B cell (primary cell): ENCODE measurements at regions not wholly inside any gene's neighbourhood (a gene's known extent, or its start where the extent isn't known, plus 50 kb on each side); places are given as distances from the start of the nearest gene placed in this dataset.

Experiments used
- ATAC-seq: fragments of 200-7000 bp; cut with Tn5 transposase; one replicate; pipeline ENCODE4 v1.10.0; 2021; ENCODE audit warnings: low read depth, mild to moderate bottlenecking, moderate number of reproducible peaks, moderate library complexity
- CTCF ChIA-PET: fragments of 350-600 bp; sonication (Branson Sonifier 250); formaldehyde crosslinking; loops from one replicate; lab custom pipeline; 2021; ENCODE audit warnings: antibody characterized with exemption, inconsistent platforms; lab: Charles Lee
- POLR2A ChIA-PET: fragments of 350-600 bp; sonication (Branson Sonifier 250); formaldehyde crosslinking; loops from one replicate; lab custom pipeline; 2021; ENCODE audit warnings: antibody characterized with exemption; lab: Charles Lee
- DNase-seq: peaks from one replicate; pipeline ENCODE4 v3.0.0; 2013
- H2AFZ ChIP-seq: 2 replicates; pipeline ENCODE4 v1.6.1; 2012; ENCODE audit warnings: mild to moderate bottlenecking, low read depth, low read length; ENCODE audit not compliant: insufficient read depth, poor library complexity, severe bottlenecking
- H3K27ac ChIP-seq, 2 donors: 1 replicate in 1 of 2; 2 replicates in 1 of 2; pipeline ENCODE4 v1.5.1; 2012 to 2013; ENCODE audit warnings: low read length in 2 of 2, mild to moderate bottlenecking in 2 of 2, moderate library complexity in 1 of 2
- H3K27me3 ChIP-seq, 4 experiments: fragments of 200-600 bp in 1 of 4; sonication (generic) in 1 of 4; replicated peaks in 1 of 4; 1 replicate in 2 of 4; 2 replicates in 2 of 4; pipeline versions ENCODE4 v1.6.1 to v1.7.0; 2013 to 2016; ENCODE audit warnings: low read length in 3 of 4, mild to moderate bottlenecking in 2 of 4, mixed read lengths in 1 of 4, moderate library complexity in 1 of 4; ENCODE audit not compliant: insufficient read depth in 4 of 4, control insufficient read depth in 3 of 4; ENCODE audit errors: control extremely low read depth in 1 of 4
- H3K36me3 ChIP-seq, 2 experiments: replicated peaks in 1 of 2; 1 replicate in 1 of 2; 2 replicates in 1 of 2; pipeline versions ENCODE4 v1.6.1 to v1.7.1; 2013; ENCODE audit warnings: low read length in 1 of 2; ENCODE audit not compliant: insufficient read depth in 2 of 2, control insufficient read depth in 1 of 2; ENCODE audit errors: control extremely low read depth in 1 of 2, extremely low read depth in 1 of 2
- H3K4me1 ChIP-seq, 2 donors: fragments of 200-600 bp in 1 of 2; sonication (generic) in 1 of 2; 1 replicate in 1 of 2; 2 replicates in 1 of 2; pipeline versions ENCODE4 v1.5.1 to v1.6.1; 2013 to 2017; ENCODE audit warnings: low read length in 2 of 2; ENCODE audit not compliant: control insufficient read depth in 2 of 2, insufficient read depth in 2 of 2
- H3K4me2 ChIP-seq: replicated peaks from 2 replicates; pipeline ENCODE3; 2012; ENCODE audit warnings: mild to moderate bottlenecking, low read depth, low read length; ENCODE audit not compliant: poor library complexity, severe bottlenecking
- H3K4me3 ChIP-seq, 5 experiments: fragments of 200-600 bp in 1 of 5; sonication (generic) in 1 of 5; 1 replicate in 3 of 5; 2 replicates in 2 of 5; pipeline versions ENCODE4 v1.5.1 to v1.7.0; 2011 to 2016; ENCODE audit warnings: low read length in 4 of 5, mild to moderate bottlenecking in 4 of 5, low read depth in 2 of 5, control low read depth in 1 of 5, moderate library complexity in 1 of 5; ENCODE audit not compliant: insufficient read depth in 1 of 5; ENCODE audit errors: control extremely low read depth in 1 of 5, extremely low read depth in 1 of 5
- H3K79me2 ChIP-seq: fragments of 200-600 bp; sonication (generic); one replicate; pipeline ENCODE4 v1.6.0; 2016; ENCODE audit warnings: low read length; ENCODE audit not compliant: control insufficient read depth, insufficient read depth
- H3K9ac ChIP-seq: fragments of 200-600 bp; sonication (generic); 2 replicates; pipeline ENCODE4 v1.6.1; 2017; ENCODE audit warnings: mild to moderate bottlenecking, low read length, moderate library complexity
- H3K9me3 ChIP-seq, 3 donors: one replicate each; pipeline versions ENCODE4 v1.6.1 to v1.7.1; 2013; ENCODE audit warnings: low read length in 2 of 3; ENCODE audit not compliant: control insufficient read depth in 2 of 3, insufficient read depth in 1 of 3; ENCODE audit errors: control extremely low read depth in 1 of 3
- H4K20me1 ChIP-seq: 2 replicates; pipeline ENCODE4 v1.6.0; 2012; ENCODE audit warnings: mild to moderate bottlenecking, low read length; ENCODE audit not compliant: insufficient read depth, control insufficient read depth, poor library complexity, severe bottlenecking
- H3K27ac Mint-ChIP-seq: one replicate; pipeline ENCODE4 v1.8.0; 2021; ENCODE audit warnings: mixed read lengths
- H3K27me3 Mint-ChIP-seq: one replicate; pipeline ENCODE4 v1.8.0; 2021; ENCODE audit warnings: mixed read lengths
- H3K4me1 Mint-ChIP-seq: one replicate; pipeline ENCODE4 v1.8.0; 2021; ENCODE audit warnings: mixed read lengths
- H3K4me3 Mint-ChIP-seq: one replicate; pipeline ENCODE4 v1.8.0; 2021; ENCODE audit warnings: mixed read lengths
- H3K9me3 Mint-ChIP-seq: one replicate; pipeline ENCODE4 v1.8.0; 2022; ENCODE audit warnings: mixed read lengths; ENCODE audit not compliant: insufficient read depth
- EZH2 ChIP-seq: IDR thresholded peaks from 2 replicates; pipeline ENCODE4 v1.6.1; 2012; ENCODE audit warnings: borderline replicate concordance, low read depth, mild to moderate bottlenecking, moderate library complexity, low read length; ENCODE audit not compliant: insufficient read depth, poor library complexity, severe bottlenecking
- WGBS: methylation state at CpG from one replicate; pipeline ENCODE4 v1.1.5; 2013; ENCODE audit warnings: missing lambda C conversion rate; ENCODE audit not compliant: insufficient coverage; 5-methylcytosine and 5-hydroxymethylcytosine counted together
- intact Hi-C: fragments of 100-400 bp; cut with micrococcal nuclease; formaldehyde crosslinking; loops from one replicate; pipeline ENCODE4 v1.10.0; 2022
- TF ChIP-seq, protein P1 (sequence below): fragments of 200-600 bp; IDR thresholded peaks from one replicate; pipeline ENCODE4 v1.8.0; 2022; ENCODE audit warnings: antibody characterized with exemption, mild to moderate bottlenecking

DNA sequence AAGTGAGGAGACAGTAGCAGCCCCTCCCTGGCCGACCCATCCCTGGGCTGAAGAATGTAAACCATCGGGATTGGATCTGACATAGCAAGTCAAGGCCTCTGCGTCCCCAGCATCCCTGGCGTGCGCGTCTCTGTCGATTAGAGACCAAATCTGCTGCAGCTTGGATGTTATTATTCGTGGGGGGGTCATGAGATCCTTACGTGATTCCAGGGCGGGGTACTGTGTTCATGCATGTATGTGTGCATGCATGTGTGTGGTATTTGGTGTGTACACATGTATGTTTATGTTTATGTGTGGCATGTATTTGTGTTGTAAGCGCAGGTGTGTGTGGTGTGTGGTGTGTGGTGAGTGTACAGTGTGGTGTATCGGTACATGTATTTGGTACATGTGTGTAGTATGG lies 741.8 kb upstream of the SALL3 start:
- peaks cover 0 to 19% (median 0%) of the 10 kb centered on the region in 3 donors for H3K9me3 ChIP-seq
- H3K27ac ChIP-seq = no peak overlapping the region
- ChIA-PET POLR2A (no interaction called here), CTCF (no interaction called here)
- H3K27me3 ChIP-seq = no peaks in the 10 kb centered on the region
- Mint-ChIP-seq H3K9me3 (peaks cover 5% of the 10 kb centered on the region), H3K27ac (no peak overlapping the region), H3K4me1 (no peaks in the 10 kb centered on the region), H3K4me3 (no peak overlapping the region), H3K27me3 (no peaks in the 10 kb centered on the region)
- H2AFZ ChIP-seq = no peak overlapping the region
- WGBS = 99% methylated on average over 12 of the region's 12 CpGs
- ATAC-seq (no peak), DNase-seq (no peak)
- H3K4me2 ChIP-seq = no peak overlapping the region
- H4K20me1 ChIP-seq = no peaks in the 10 kb centered on the region
- no peak overlapping the region for H3K9ac ChIP-seq
- no peaks in the 10 kb centered on the region for H3K4me1 ChIP-seq
- H3K4me3 ChIP-seq = no peak overlapping the region
- TF ChIP-seq, protein P1, sequence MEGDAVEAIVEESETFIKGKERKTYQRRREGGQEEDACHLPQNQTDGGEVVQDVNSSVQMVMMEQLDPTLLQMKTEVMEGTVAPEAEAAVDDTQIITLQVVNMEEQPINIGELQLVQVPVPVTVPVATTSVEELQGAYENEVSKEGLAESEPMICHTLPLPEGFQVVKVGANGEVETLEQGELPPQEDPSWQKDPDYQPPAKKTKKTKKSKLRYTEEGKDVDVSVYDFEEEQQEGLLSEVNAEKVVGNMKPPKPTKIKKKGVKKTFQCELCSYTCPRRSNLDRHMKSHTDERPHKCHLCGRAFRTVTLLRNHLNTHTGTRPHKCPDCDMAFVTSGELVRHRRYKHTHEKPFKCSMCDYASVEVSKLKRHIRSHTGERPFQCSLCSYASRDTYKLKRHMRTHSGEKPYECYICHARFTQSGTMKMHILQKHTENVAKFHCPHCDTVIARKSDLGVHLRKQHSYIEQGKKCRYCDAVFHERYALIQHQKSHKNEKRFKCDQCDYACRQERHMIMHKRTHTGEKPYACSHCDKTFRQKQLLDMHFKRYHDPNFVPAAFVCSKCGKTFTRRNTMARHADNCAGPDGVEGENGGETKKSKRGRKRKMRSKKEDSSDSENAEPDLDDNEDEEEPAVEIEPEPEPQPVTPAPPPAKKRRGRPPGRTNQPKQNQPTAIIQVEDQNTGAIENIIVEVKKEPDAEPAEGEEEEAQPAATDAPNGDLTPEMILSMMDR = no peak
- no peak for TF ChIP-seq EZH2
- intact Hi-C loops = no loop called here
- no peaks in the 10 kb centered on the region for H3K79me2 ChIP-seq
- H3K36me3 ChIP-seq = no peaks in the 10 kb centered on the region

DNA sequence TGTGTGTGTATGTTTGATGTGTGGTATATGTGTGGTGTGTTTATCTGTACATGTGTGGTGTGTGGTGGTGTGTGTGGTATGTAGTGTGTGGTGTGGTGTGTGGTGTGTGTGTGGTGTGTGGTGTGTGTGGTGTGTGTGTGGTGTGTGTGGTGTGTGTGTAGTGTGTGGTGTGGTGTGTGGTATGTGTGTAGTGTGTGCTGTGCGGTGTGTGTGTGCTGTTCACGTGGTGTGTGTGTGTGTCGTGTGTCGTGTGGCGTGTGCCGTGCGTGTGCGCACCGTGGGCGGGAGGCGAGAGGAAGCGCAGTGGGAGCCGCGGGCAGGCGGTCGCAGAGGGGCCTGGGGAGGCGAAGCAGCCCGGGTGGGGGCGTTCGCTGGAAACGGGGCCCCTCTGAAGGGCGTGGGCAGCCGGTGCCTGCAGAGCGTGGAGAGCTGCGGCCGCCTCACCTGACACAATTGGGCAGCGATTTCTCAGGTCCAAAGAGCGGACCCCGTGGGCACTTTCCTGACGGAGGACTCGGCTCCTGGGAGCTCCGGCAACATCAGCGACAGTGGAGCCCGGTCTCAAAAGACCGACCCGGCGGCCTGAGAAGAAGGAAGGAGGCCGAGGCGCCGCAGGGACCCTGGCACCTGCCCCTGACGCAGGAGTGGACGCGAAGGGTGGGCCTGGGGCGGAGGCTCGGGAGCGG lies 741.1 kb upstream of the SALL3 start:
- Histone ChIP-seq H3K4me3 (no peak overlapping the region), H4K20me1 (no peaks in the 10 kb centered on the region), H3K27me3 (no peaks in the 10 kb centered on the region), H3K36me3 (no peaks in the 10 kb centered on the region), H3K79me2 (no peaks in the 10 kb centered on the region), H3K4me2 (no peak overlapping the region), H2AFZ (no peak overlapping the region), H3K9ac (no peak overlapping the region), H3K27ac (no peak overlapping the region), H3K4me1 (no peaks in the 10 kb centered on the region), H3K9me3 (peaks cover 0 to 19% (median 0%) of the 10 kb centered on the region in 3 donors)
- Mint-ChIP-seq H3K4me1 (no peaks in the 10 kb centered on the region), H3K4me3 (no peak overlapping the region), H3K27ac (no peak overlapping the region), H3K27me3 (no peaks in the 10 kb centered on the region), H3K9me3 (peaks cover 5% of the 10 kb centered on the region)
- whole genome bisulfite sequencing = 92% methylated on average over 46 of the region's 46 CpGs
- TF ChIP-seq, protein P1 = no peak
- no peak for TF ChIP-seq EZH2
- CTCF ChIA-PET = no interaction called here
- intact Hi-C loops = no loop called here
- no peak for DNase-seq
- no peak for ATAC-seq
- POLR2A ChIA-PET = no interaction called here
